Keratinocyte (primary cell): ENCODE measurements at regions not wholly inside any gene's neighbourhood (a gene's known extent, or its start where the extent isn't known, plus 50 kb on each side); places are given as distances from the start of the nearest gene placed in this dataset.
"Not testable (repeated sequence)": the region's sequence is repeated elsewhere in the genome, so short reads cannot be mapped to it uniquely, and the experiment has no call there.

Source experiments
- CTCF ChIP-seq, 3 experiments: IDR thresholded peaks in 1 of 3; conservative IDR thresholded peaks in 1 of 3; optimal IDR thresholded peaks in 1 of 3; 2 replicates in 2 of 3; 3 replicates in 1 of 3; pipeline versions ENCODE3 to v1.5.1; 2011; ENCODE audit warnings: low read length in 3 of 3, mild to moderate bottlenecking in 3 of 3, moderate library complexity in 2 of 3, control low read depth in 1 of 3, inconsistent platforms in 1 of 3; ENCODE audit not compliant: insufficient read depth in 2 of 3; ENCODE audit errors: extremely low read depth in 1 of 3
- EZH2 ChIP-seq: IDR thresholded peaks from one replicate; pipeline ENCODE4 v1.6.1; 2012; ENCODE audit warnings: inconsistent platforms, mild to moderate bottlenecking, low read length, moderate library complexity

DNA sequence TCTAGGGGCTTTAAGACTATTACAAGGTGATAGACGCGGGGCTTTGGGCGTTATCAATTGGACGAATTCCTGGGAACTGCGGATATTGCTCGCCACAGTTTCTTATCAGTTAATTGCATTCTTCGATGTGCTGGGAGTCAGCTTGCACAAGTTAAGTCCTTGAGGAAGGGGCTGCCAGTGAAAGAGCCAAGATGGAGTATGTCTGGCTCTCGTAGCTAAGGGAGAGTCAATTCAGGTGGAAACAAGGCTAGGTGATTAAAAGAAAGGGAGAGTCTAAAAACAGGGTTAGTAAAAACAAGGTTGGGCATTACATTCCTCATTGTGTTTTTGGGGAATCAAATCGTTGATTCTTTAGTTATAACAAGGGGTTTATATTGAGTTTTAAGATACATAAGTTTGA, 121.6 kb downstream of the UNC93B1 start:
- TF ChIP-seq CTCF (optimal IDR thresholded peaks at IDR 0.05 in 1 of 3, IDR thresholded peaks at IDR 0.05 in 1 of 3, conservative IDR thresholded peaks at IDR 0.05 in 1 of 3; ENCODE audit: extremely low read depth in 1 of 3, insufficient read depth in 2 of 3, low read length in 3 of 3); EZH2: not testable (repeated sequence)
